Epithelial cell of esophagus (primary cell): ENCODE measurements at regions not wholly inside any gene's neighbourhood (a gene's known extent, or its start where the extent isn't known, plus 50 kb on each side); places are given as distances from the start of the nearest gene placed in this dataset.
"Not testable (repeated sequence)": the region's sequence is repeated elsewhere in the genome, so short reads cannot be mapped to it uniquely, and the experiment has no call there.

Experiments
- DNase-seq: peaks from one replicate; pipeline ENCODE4 v3.0.0; 2010; ENCODE audit warnings: low read depth
- H3K4me3 ChIP-seq: 2 replicates; pipeline ENCODE4 v1.5.1; 2011; ENCODE audit warnings: mild to moderate bottlenecking, low read length, control low read depth
- CTCF ChIP-seq: IDR thresholded peaks from 2 replicates; pipeline ENCODE4 v1.5.1; 2011; ENCODE audit warnings: low read depth, mild to moderate bottlenecking, low read length, control low read depth, inconsistent platforms; ENCODE audit not compliant: insufficient read depth; ENCODE audit errors: missing control alignments

GRCh38 chr2:225763711-225764110 is 364.2 kb downstream of the NYAP2 start:
- H3K4me3 ChIP-seq: no peak overlapping the region
- TF ChIP-seq CTCF: no peak
- no peak for DNase-seq

GRCh38 chr2:225761396-225761795 is 361.9 kb downstream of the NYAP2 start:
- no peak overlapping the region for H3K4me3 ChIP-seq
- no peak for TF ChIP-seq CTCF
- no peak for DNase-seq

- no peak overlapping the region for H3K4me3 ChIP-seq
- no peak for DNase-seq
- TF ChIP-seq CTCF: no peak
These were observed 357.7 kb downstream of the NYAP2 start for GRCh38 chr2:225757248-225757647.

- DNase-seq: no peak
- TF ChIP-seq CTCF: no peak
- no peak overlapping the region for H3K4me3 ChIP-seq
These were observed 356.7 kb downstream of the NYAP2 start for GRCh38 chr2:225756198-225756597.

GRCh38 chr2:225748609-225749008 is 349.1 kb downstream of the NYAP2 start:
- TF ChIP-seq CTCF: no peak
- DNase-seq: no peak
- H3K4me3 ChIP-seq: no peak overlapping the region

- H3K4me3 ChIP-seq, DNase-seq: not testable (repeated sequence)
These were observed 344.5 kb downstream of the NYAP2 start for GRCh38 chr2:225743996-225744395.

- no peak for TF ChIP-seq CTCF
- no peak overlapping the region for H3K4me3 ChIP-seq
- DNase-seq: no peak
These were observed 343.0 kb downstream of the NYAP2 start for GRCh38 chr2:225742487-225742886.

- TF ChIP-seq CTCF: no peak
- no peak for DNase-seq
- H3K4me3 ChIP-seq: no peak overlapping the region
These were observed 340.6 kb downstream of the NYAP2 start for GRCh38 chr2:225740086-225740485.
